ENCODE measurements at regions not wholly inside any gene's neighbourhood (a gene's known extent, or its start where the extent isn't known, plus 50 kb on each side); places are given as distances from the start of the nearest gene placed in this dataset.
"Not testable (repeated sequence)": the region's sequence is repeated elsewhere in the genome, so short reads cannot be mapped to it uniquely, and the experiment has no call there.

DNA sequence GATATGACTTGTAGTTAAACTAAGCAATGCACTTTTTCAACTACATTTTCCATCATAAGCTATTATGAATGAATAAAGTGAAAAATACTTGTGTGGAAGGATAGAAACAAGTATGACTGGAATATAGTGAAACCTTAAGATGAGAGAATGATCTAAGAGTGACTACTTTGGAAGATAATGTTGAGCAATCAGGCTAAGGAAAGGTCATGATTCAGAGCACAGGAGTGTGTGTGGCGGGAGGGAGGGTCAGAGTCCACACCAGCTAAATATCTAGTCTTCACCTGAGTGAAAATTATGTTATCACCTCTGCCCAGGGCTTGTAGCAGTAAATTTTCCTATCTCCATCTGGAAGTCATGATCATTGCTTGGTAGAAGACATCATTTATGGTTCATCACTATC is 833.4 kb upstream of the ATXN8OS start:
- no peak for DNase-seq

- DNase-seq: no peak
Measured at GRCh38 chr13:69264362-69265334, 843.0 kb upstream of the ATXN8OS start.

GRCh38 chr13:69243366-69243765 is 864.3 kb upstream of the ATXN8OS start:
- no peak for DNase-seq

DNA sequence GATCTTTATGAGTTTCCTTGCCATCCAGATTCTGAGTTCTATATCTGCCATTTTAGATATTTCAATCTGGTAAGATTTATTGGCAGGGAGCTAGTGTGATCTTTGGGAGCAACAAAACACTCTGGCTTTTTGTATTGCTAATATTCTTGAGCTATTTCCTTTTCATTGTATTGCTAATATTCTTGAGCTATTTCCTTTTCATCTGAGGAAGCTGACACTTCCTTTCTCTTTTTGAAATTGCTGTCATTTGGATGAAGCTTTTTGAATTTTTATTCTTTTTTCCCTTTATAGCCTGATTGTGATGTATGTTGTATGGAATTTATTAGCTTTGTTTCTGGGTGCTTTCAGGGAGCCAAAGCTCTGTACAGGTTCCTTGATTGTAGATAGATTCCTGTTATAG is 873.5 kb upstream of the ATXN8OS start:
- DNase-seq: no peak

GRCh38 chr13:69226427-69226826 is 881.2 kb upstream of the ATXN8OS start:
- DNase-seq: no peak

- not testable (repeated sequence) for DNase-seq
Measured at GRCh38 chr13:69221633-69222498, 885.8 kb upstream of the ATXN8OS start.

DNA sequence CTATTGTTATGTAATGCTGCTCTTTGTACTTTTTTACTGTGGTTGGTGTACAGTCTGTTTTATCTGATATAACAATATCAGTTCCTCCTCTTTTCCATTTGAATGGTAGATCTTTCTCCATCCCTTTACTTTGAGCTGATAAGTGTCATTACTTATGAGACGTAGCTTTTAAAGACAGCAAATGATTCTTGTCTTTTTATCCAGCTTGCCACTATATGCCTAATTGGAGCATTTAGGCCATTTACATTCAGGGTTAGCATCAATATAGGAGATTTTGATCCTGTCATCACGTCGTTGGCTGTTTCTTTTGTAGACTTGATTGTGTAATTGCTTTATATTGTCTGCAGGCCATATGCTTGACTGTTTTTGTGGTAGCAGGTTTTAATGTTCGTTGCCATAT is 894.2 kb upstream of the ATXN8OS start:
- DNase-seq: no peak

GRCh38 chr13:69204620-69205019 is 903.0 kb upstream of the ATXN8OS start:
- DNase-seq: no peak

- no peak for DNase-seq
Measured at GRCh38 chr13:69202996-69203395, 904.6 kb upstream of the ATXN8OS start.

GRCh38 chr13:69199664-69200063 is 908.0 kb upstream of the ATXN8OS start:
- DNase-seq: no peak

- DNase-seq: no peak
Measured at GRCh38 chr13:69198706-69199105, 908.9 kb upstream of the ATXN8OS start.

GRCh38 chr13:69194130-69194529 is 913.5 kb upstream of the ATXN8OS start:
- DNase-seq: no peak

DNA sequence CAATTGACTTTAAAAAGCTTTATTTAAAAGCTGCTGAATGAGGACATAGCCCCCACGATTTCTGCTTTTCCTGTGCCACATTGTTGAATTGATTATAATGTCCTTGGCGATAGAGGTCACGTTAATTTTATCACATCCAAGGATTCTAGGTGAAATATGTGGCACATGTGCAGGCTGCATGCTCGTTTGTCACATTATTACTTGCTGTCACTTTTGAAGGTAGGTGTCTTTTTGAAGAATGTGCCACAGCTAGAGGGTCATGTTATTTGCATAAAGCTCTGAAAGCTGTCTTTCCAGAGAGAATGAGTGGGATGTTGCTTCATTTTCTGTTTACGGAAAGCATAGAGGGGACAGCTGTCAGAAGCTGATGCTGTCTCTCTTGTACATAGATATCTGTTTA is 927.6 kb upstream of the ATXN8OS start:
- DNase-seq: no peak

- DNase-seq: no peak
Measured at GRCh38 chr13:69178000-69178399, 929.6 kb upstream of the ATXN8OS start.

- no peak for DNase-seq
Measured at GRCh38 chr13:69168436-69168835, 939.2 kb upstream of the ATXN8OS start.

- DNase-seq: no peak
Measured at GRCh38 chr13:69155136-69155535, 952.5 kb upstream of the ATXN8OS start.

GRCh38 chr13:69142101-69142500 is 965.5 kb upstream of the ATXN8OS start:
- no peak for DNase-seq

DNA sequence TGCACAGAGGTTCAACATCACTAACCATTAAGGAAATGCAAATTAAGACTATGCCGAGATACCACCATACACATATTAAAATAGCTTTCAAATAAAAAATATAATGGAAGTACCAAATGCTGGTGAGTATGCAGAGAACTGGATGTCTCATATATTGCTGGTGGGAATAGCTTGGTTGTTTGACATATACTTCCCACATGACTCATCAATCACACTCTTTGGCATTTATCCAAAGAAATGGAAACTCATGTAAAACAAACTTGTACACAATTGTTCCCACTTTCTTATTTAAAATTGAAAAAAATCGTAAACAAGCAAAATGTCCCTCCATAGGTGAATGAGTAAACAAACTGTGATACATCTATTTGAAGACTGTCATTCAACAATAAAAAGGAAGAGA is 982.6 kb upstream of the ATXN8OS start:
- DNase-seq: no peak

GRCh38 chr13:69109891-69110525 is 997.6 kb upstream of the ATXN8OS start:
- DNase-seq: no peak

- no peak for DNase-seq
Measured at GRCh38 chr13:69108486-69108885, 999.1 kb upstream of the ATXN8OS start.

DNA sequence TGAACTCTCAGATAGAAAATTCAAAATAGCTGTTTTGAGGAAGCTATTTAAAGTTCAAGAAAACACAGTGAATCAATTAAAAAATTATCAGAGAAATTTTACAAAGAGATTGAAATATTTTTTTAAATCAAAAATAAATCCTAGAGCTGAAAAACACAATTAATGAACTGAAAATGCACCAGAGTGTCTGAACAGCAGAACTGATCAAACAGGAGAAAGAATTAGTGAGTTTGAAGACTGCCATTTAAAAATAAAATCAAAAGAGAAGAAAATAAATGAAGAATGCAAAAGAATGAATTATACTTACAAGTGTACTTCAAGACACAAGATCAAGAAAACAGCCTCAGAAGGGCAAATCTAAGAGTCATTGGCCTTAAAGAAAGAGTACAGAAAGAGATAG is 1000.2 kb upstream of the ATXN8OS start:
- no peak for DNase-seq

- DNase-seq: no peak
Measured at GRCh38 chr13:69101841-69102240, 1005.8 kb upstream of the ATXN8OS start.

All from renal pelvis (tissue), 1 donor.